B cell (primary cell): ENCODE measurements at regions not wholly inside any gene's neighbourhood (a gene's known extent, or its start where the extent isn't known, plus 50 kb on each side); places are given as distances from the start of the nearest gene placed in this dataset.

ENCODE experiments used
- ATAC-seq: fragments of 200-7000 bp; cut with Tn5 transposase; one replicate; pipeline ENCODE4 v1.10.0; 2021; ENCODE audit warnings: low read depth, mild to moderate bottlenecking, moderate number of reproducible peaks, moderate library complexity
- CTCF ChIA-PET: fragments of 350-600 bp; sonication (Branson Sonifier 250); formaldehyde crosslinking; loops from one replicate; lab custom pipeline; 2021; ENCODE audit warnings: antibody characterized with exemption, inconsistent platforms; lab: Charles Lee
- POLR2A ChIA-PET: fragments of 350-600 bp; sonication (Branson Sonifier 250); formaldehyde crosslinking; loops from one replicate; lab custom pipeline; 2021; ENCODE audit warnings: antibody characterized with exemption; lab: Charles Lee
- DNase-seq: peaks from one replicate; pipeline ENCODE4 v3.0.0; 2013
- H2AFZ ChIP-seq: 2 replicates; pipeline ENCODE4 v1.6.1; 2012; ENCODE audit warnings: mild to moderate bottlenecking, low read depth, low read length; ENCODE audit not compliant: insufficient read depth, poor library complexity, severe bottlenecking
- H3K27ac ChIP-seq, 2 donors: 1 replicate in 1 of 2; 2 replicates in 1 of 2; pipeline ENCODE4 v1.5.1; 2012 to 2013; ENCODE audit warnings: low read length in 2 of 2, mild to moderate bottlenecking in 2 of 2, moderate library complexity in 1 of 2
- H3K27me3 ChIP-seq, 4 experiments: fragments of 200-600 bp in 1 of 4; sonication (generic) in 1 of 4; replicated peaks in 1 of 4; 1 replicate in 2 of 4; 2 replicates in 2 of 4; pipeline versions ENCODE4 v1.6.1 to v1.7.0; 2013 to 2016; ENCODE audit warnings: low read length in 3 of 4, mild to moderate bottlenecking in 2 of 4, mixed read lengths in 1 of 4, moderate library complexity in 1 of 4; ENCODE audit not compliant: insufficient read depth in 4 of 4, control insufficient read depth in 3 of 4; ENCODE audit errors: control extremely low read depth in 1 of 4
- H3K36me3 ChIP-seq, 2 experiments: replicated peaks in 1 of 2; 1 replicate in 1 of 2; 2 replicates in 1 of 2; pipeline versions ENCODE4 v1.6.1 to v1.7.1; 2013; ENCODE audit warnings: low read length in 1 of 2; ENCODE audit not compliant: insufficient read depth in 2 of 2, control insufficient read depth in 1 of 2; ENCODE audit errors: control extremely low read depth in 1 of 2, extremely low read depth in 1 of 2
- H3K4me1 ChIP-seq, 2 donors: fragments of 200-600 bp in 1 of 2; sonication (generic) in 1 of 2; 1 replicate in 1 of 2; 2 replicates in 1 of 2; pipeline versions ENCODE4 v1.5.1 to v1.6.1; 2013 to 2017; ENCODE audit warnings: low read length in 2 of 2; ENCODE audit not compliant: control insufficient read depth in 2 of 2, insufficient read depth in 2 of 2
- H3K4me2 ChIP-seq: replicated peaks from 2 replicates; pipeline ENCODE3; 2012; ENCODE audit warnings: mild to moderate bottlenecking, low read depth, low read length; ENCODE audit not compliant: poor library complexity, severe bottlenecking
- H3K4me3 ChIP-seq, 5 experiments: fragments of 200-600 bp in 1 of 5; sonication (generic) in 1 of 5; 1 replicate in 3 of 5; 2 replicates in 2 of 5; pipeline versions ENCODE4 v1.5.1 to v1.7.0; 2011 to 2016; ENCODE audit warnings: low read length in 4 of 5, mild to moderate bottlenecking in 4 of 5, low read depth in 2 of 5, control low read depth in 1 of 5, moderate library complexity in 1 of 5; ENCODE audit not compliant: insufficient read depth in 1 of 5; ENCODE audit errors: control extremely low read depth in 1 of 5, extremely low read depth in 1 of 5
- H3K79me2 ChIP-seq: fragments of 200-600 bp; sonication (generic); one replicate; pipeline ENCODE4 v1.6.0; 2016; ENCODE audit warnings: low read length; ENCODE audit not compliant: control insufficient read depth, insufficient read depth
- H3K9ac ChIP-seq: fragments of 200-600 bp; sonication (generic); 2 replicates; pipeline ENCODE4 v1.6.1; 2017; ENCODE audit warnings: mild to moderate bottlenecking, low read length, moderate library complexity
- H3K9me3 ChIP-seq, 3 donors: one replicate each; pipeline versions ENCODE4 v1.6.1 to v1.7.1; 2013; ENCODE audit warnings: low read length in 2 of 3; ENCODE audit not compliant: control insufficient read depth in 2 of 3, insufficient read depth in 1 of 3; ENCODE audit errors: control extremely low read depth in 1 of 3
- H4K20me1 ChIP-seq: 2 replicates; pipeline ENCODE4 v1.6.0; 2012; ENCODE audit warnings: mild to moderate bottlenecking, low read length; ENCODE audit not compliant: insufficient read depth, control insufficient read depth, poor library complexity, severe bottlenecking
- H3K27ac Mint-ChIP-seq: one replicate; pipeline ENCODE4 v1.8.0; 2021; ENCODE audit warnings: mixed read lengths
- H3K27me3 Mint-ChIP-seq: one replicate; pipeline ENCODE4 v1.8.0; 2021; ENCODE audit warnings: mixed read lengths
- H3K4me1 Mint-ChIP-seq: one replicate; pipeline ENCODE4 v1.8.0; 2021; ENCODE audit warnings: mixed read lengths
- H3K4me3 Mint-ChIP-seq: one replicate; pipeline ENCODE4 v1.8.0; 2021; ENCODE audit warnings: mixed read lengths
- H3K9me3 Mint-ChIP-seq: one replicate; pipeline ENCODE4 v1.8.0; 2022; ENCODE audit warnings: mixed read lengths; ENCODE audit not compliant: insufficient read depth
- CTCF ChIP-seq: fragments of 200-600 bp; IDR thresholded peaks from one replicate; pipeline ENCODE4 v1.8.0; 2022; ENCODE audit warnings: antibody characterized with exemption, mild to moderate bottlenecking
- EZH2 ChIP-seq: IDR thresholded peaks from 2 replicates; pipeline ENCODE4 v1.6.1; 2012; ENCODE audit warnings: borderline replicate concordance, low read depth, mild to moderate bottlenecking, moderate library complexity, low read length; ENCODE audit not compliant: insufficient read depth, poor library complexity, severe bottlenecking
- WGBS: methylation state at CpG from one replicate; pipeline ENCODE4 v1.1.5; 2013; ENCODE audit warnings: missing lambda C conversion rate; ENCODE audit not compliant: insufficient coverage; 5-methylcytosine and 5-hydroxymethylcytosine counted together
- intact Hi-C: fragments of 100-400 bp; cut with micrococcal nuclease; formaldehyde crosslinking; loops from one replicate; pipeline ENCODE4 v1.10.0; 2022

- TF ChIP-seq CTCF (no peak), EZH2 (no peak)
- H3K9ac ChIP-seq = no peak overlapping the region
- peaks cover 0 to under 1% (median 0%) of the 10 kb centered on the region in 4 experiments for H3K27me3 ChIP-seq
These were observed 117.3 kb upstream of the PKN2 start for GRCh38 chr1:88566615-88567387.

GRCh38 chr1:88571506-88571905 lies 112.6 kb upstream of the PKN2 start:
- ChIA-PET POLR2A (no interaction called here), CTCF (no interaction called here)
- Histone ChIP-seq H2AFZ (no peak overlapping the region), H3K36me3 (no peaks in the 10 kb centered on the region), H3K27ac (no peak overlapping the region), H3K9ac (no peak overlapping the region), H3K4me2 (no peak overlapping the region), H3K79me2 (no peaks in the 10 kb centered on the region), H3K9me3 (no peaks in the 10 kb centered on the region), H3K4me1 (no peaks in the 10 kb centered on the region), H4K20me1 (no peaks in the 10 kb centered on the region), H3K27me3 (peaks cover 0 to 3% (median 2%) of the 10 kb centered on the region in 4 experiments), H3K4me3 (no peak overlapping the region)
- TF ChIP-seq EZH2 (no peak), CTCF (no peak)
- DNase-seq (no peak), ATAC-seq (no peak)
- Mint-ChIP-seq H3K27me3 (peaks cover 3% of the 10 kb centered on the region), H3K9me3 (no peaks in the 10 kb centered on the region), H3K4me1 (no peaks in the 10 kb centered on the region), H3K27ac (no peak overlapping the region), H3K4me3 (no peak overlapping the region)
- intact Hi-C loops = no loop called here
- 83% methylated on average over 1 of the region's 1 CpG for WGBS

More at GRCh38 chr1:88566615-88567387, 117.3 kb upstream of the PKN2 start:
- ATAC-seq = no peak
- Histone ChIP-seq H3K4me3 (no peak overlapping the region), H3K36me3 (no peaks in the 10 kb centered on the region), H3K9me3 (no peaks in the 10 kb centered on the region), H3K27ac (no peak overlapping the region), H4K20me1 (no peaks in the 10 kb centered on the region), H3K4me2 (no peak overlapping the region), H2AFZ (no peak overlapping the region), H3K79me2 (no peaks in the 10 kb centered on the region), H3K4me1 (no peaks in the 10 kb centered on the region)
- ChIA-PET CTCF (no interaction called here), POLR2A (no interaction called here)
- no peak overlapping the region for H3K27ac Mint-ChIP-seq
- no CpG with 5 or more reads among the region's 9 CpGs for WGBS
- intact Hi-C loops = no loop called here
- peaks cover 6% of the 10 kb centered on the region for H3K27me3 Mint-ChIP-seq
- no peaks in the 10 kb centered on the region for H3K9me3 Mint-ChIP-seq
- no peaks in the 10 kb centered on the region for H3K4me1 Mint-ChIP-seq
- no peak overlapping the region for H3K4me3 Mint-ChIP-seq
- no peak for DNase-seq
